NCI-H1417 treated with DMSO at 0.1 percent for 48 hours (cell line): ENCODE measurements at regions not wholly inside any gene's neighbourhood (a gene's known extent, or its start where the extent isn't known, plus 50 kb on each side); places are given as distances from the start of the nearest gene placed in this dataset.

Experiments
- DNase-seq: peaks from one replicate; lab custom pipeline; 2025; lab: John Stamatoyannopoulos, UW

DNA sequence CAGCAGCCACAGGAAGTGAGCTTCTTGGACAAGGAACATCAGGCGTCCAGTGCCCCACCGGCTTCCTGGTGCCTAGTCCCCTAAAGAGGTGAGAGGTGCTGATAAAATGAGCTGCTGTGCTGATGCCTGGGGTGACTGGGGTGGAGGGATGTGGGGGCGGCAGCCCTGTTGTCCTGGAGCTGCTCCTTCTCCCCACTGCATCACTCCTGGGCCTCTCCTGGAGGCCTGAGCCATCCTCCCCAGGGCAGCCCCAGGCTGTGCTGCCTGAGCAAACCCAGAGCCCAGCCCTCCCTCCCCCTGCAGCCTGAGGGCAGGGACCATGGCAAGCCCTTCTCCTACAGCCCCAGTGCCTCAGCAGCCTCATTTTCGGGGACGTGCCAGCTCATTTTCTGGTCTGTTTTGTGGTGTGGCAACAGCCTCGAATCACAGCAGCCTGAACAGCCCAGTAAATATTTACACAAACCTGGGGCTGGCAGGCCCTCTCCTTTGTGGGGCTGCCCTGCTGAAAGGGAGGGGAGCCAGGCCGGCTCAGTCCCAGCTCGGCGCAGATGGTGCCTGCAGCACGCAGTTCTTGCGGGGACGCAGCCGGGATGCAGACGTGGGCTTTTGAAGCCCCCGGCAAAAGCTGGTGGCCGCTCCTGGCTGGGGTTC lies 259.9 kb downstream of the DLL1 start:
- peak; percentile 59 for DNase-seq

- DNase-seq: no peak
Observed at GRCh38 chr6:170030284-170030815, 260.5 kb downstream of the DLL1 start.

GRCh38 chr6:170029416-170030283 lies 261.2 kb downstream of the DLL1 start:
- DNase-seq: no peak

GRCh38 chr6:170028629-170029345 lies 262.1 kb downstream of the DLL1 start:
- no peak for DNase-seq

DNA sequence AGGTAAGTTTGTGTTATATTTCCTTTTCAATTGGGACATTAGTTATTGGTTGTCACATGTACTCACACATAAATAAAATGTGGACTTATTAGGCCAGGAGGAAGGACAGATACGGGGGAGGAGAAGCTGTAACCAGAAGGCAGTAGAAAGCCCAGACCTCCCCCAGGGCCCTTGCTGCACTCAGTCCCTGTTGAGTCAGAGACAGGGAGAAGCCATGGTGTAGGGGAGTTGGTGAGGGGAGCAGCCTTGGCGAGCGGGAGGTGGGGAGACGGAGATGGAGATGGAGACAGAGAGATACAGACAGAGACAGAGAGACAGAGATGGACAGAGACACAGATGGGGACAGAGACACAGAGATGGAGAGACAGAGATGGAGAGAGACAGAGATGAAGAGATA lies 263.2 kb downstream of the DLL1 start:
- no peak for DNase-seq

DNA sequence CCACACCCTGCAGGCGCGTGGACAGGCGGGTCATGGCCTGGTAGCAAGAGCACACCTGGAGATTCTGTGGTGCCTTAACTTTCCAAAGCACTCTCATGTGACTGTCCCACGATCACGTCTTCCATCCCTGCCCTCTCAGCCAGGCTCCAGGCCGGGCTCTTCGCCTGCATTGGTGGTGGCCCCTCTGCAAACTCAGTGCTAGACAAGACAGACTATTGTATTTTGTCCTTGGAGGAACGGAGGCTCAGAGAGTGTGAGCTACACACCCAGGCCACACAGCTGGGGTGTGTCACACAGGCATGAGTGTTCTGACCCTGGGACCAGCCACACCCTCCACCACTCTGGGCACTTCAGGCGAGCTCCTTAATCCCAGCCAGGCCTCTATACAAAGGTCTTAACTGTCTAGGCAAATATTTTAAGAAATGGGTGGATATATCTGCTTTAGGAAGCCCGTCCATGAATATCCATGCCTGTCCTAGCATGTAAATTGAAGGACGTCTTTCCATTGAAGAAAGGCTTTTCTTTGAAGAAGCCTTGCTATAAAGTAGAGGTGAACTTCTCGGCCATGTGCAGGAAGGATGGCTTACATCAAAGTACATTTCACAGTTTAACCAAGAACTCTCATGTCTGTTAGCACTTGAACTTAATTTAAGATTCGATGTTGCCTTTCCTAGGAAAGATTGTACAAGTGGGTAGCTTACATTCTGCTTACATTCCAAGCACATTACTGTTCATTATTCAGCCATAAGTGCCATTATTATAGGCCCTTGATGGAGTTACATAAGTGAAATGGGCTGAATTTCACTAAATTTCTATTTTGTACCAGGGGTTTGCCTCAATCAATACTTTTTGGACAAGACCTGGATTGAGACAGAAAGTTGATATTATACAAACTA lies 263.9 kb downstream of the DLL1 start:
- DNase-seq: no peak

GRCh38 chr6:170025935-170026750 lies 264.7 kb downstream of the DLL1 start:
- peak; percentile 85 for DNase-seq

- no peak for DNase-seq
Observed at GRCh38 chr6:170025341-170025911, 265.5 kb downstream of the DLL1 start.

DNA sequence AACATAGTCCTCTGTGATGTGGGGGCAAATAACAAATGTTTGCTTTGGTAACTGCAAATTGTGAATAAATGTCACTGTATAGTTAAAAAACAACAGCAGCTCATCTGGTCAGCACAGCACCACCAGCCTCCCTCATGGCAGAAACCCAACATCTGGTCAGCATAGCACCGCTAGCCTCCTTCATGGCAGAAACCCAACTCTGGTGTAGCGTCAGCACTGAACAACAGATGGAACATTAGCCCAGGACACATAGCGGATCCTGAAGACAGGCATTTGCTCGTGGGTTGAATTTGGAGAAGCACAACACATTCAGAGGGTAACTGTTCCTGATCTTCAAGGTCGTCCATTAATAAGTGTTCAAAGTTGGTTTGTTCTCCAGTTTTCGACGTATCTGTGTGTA lies 265.9 kb downstream of the DLL1 start:
- DNase-seq: no peak

- no peak for DNase-seq
Observed at GRCh38 chr6:170023620-170024521, 267.0 kb downstream of the DLL1 start.

- DNase-seq: no peak
Observed at GRCh38 chr6:170022827-170023619, 267.9 kb downstream of the DLL1 start.

DNA sequence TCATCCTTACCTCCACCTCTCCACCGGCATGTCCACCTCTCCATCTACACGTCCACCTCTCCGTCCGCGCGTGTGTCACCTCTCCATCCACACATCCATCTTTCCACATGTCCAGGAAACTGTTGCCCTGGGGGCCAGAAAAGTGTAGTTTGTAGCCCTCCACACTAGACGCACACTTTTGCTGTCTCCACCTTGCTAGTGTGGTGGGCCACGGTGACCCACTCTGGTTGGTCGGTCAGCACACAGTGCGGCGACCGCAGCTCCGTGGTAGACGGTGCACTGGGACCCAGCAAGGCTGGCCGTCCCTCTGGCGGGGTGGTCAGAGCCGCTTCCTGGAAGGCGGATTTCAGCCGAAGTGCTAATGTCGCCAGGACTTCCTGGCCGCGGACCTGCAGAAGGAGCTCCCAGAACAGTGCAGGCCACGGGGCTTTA lies 268.6 kb downstream of the DLL1 start:
- DNase-seq: no peak

- no peak for DNase-seq
Observed at GRCh38 chr6:170021579-170021978, 269.3 kb downstream of the DLL1 start.

GRCh38 chr6:170019818-170020583 lies 268.6 kb downstream of the ERMARD start:
- no peak for DNase-seq

- DNase-seq: no peak
Observed at GRCh38 chr6:170018936-170019817, 267.8 kb downstream of the ERMARD start.

GRCh38 chr6:170018422-170018935 lies 267.1 kb downstream of the ERMARD start:
- DNase-seq: no peak
